DND-41 (cell line): ENCODE measurements at regions not wholly inside any gene's neighbourhood (a gene's known extent, or its start where the extent isn't known, plus 50 kb on each side); places are given as distances from the start of the nearest gene placed in this dataset.

ENCODE experiments used
- CTCF ChIP-seq: IDR thresholded peaks from 2 replicates; pipeline ENCODE4 v1.5.1; 2012; ENCODE audit warnings: borderline replicate concordance, low read length, moderate library complexity, mild to moderate bottlenecking; ENCODE audit not compliant: poor library complexity, severe bottlenecking; ENCODE audit errors: extremely low read depth
- EZH2 ChIP-seq: IDR thresholded peaks from 3 replicates; pipeline ENCODE4 v1.6.1; 2012; ENCODE audit warnings: borderline replicate concordance, low read depth, mild to moderate bottlenecking, moderate library complexity, low read length, inconsistent platforms; ENCODE audit not compliant: severe bottlenecking

- TF ChIP-seq EZH2 (no peak), CTCF (no peak)
These were observed 271.0 kb upstream of the ADAMTSL1 start for GRCh38 chr9:18202924-18203323.
